BE2C (cell line): ENCODE measurements at regions not wholly inside any gene's neighbourhood (a gene's known extent, or its start where the extent isn't known, plus 50 kb on each side); places are given as distances from the start of the nearest gene placed in this dataset.
"Not testable (repeated sequence)": the region's sequence is repeated elsewhere in the genome, so short reads cannot be mapped to it uniquely, and the experiment has no call there.

Experiments used
- DNase-seq: peaks from one replicate; pipeline ENCODE4 v3.0.0-alpha.2; 2020
- H3K27me3 ChIP-seq: fragments of 250-450 bp; sonication (Bioruptor Pico); 2 replicates; pipeline ENCODE4 v1.5.1; 2020; ENCODE audit warnings: mild to moderate bottlenecking
- H3K36me3 ChIP-seq: fragments of 250-450 bp; sonication (Bioruptor Pico); 2 replicates; pipeline ENCODE4 v1.5.1; 2020; ENCODE audit warnings: mild to moderate bottlenecking
- H3K4me1 ChIP-seq: fragments of 250-450 bp; sonication (Bioruptor Pico); 2 replicates; pipeline ENCODE4 v1.5.1; 2020
- H3K4me3 ChIP-seq: 2 replicates; pipeline ENCODE4 v1.5.1; 2011; ENCODE audit warnings: low read depth, low read length
- H3K9me3 ChIP-seq: fragments of 250-450 bp; sonication (Bioruptor Pico); 2 replicates; pipeline ENCODE4 v1.5.1; 2020
- TF ChIP-seq, protein P1 (sequence below): IDR thresholded peaks from 2 replicates; pipeline ENCODE4 v1.5.1; 2012; ENCODE audit warnings: mild to moderate bottlenecking, low read depth, low read length

DNA sequence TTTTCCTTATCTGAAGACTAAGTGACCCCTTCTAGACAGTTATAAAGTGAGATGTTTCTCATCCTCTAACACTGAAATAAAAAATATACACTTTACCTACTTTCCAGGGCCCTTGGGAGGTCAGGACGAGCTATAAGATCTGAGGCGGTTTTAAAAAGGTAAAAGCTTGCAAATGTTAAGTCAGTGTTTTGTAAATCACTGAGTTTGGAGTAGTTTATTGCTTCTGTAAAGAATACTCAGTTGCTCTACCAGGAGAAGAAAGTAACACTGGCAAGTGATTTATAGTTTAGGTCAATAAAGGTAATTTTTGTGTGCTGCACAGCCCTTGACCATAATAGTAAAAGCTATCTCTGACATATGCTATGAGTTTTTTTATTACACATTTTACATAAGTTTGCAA, 584.5 kb downstream of the TMTC2 start:
- no peak overlapping the region for H3K4me3 ChIP-seq
- TF ChIP-seq, protein P1, sequence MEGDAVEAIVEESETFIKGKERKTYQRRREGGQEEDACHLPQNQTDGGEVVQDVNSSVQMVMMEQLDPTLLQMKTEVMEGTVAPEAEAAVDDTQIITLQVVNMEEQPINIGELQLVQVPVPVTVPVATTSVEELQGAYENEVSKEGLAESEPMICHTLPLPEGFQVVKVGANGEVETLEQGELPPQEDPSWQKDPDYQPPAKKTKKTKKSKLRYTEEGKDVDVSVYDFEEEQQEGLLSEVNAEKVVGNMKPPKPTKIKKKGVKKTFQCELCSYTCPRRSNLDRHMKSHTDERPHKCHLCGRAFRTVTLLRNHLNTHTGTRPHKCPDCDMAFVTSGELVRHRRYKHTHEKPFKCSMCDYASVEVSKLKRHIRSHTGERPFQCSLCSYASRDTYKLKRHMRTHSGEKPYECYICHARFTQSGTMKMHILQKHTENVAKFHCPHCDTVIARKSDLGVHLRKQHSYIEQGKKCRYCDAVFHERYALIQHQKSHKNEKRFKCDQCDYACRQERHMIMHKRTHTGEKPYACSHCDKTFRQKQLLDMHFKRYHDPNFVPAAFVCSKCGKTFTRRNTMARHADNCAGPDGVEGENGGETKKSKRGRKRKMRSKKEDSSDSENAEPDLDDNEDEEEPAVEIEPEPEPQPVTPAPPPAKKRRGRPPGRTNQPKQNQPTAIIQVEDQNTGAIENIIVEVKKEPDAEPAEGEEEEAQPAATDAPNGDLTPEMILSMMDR = no peak
- no peaks in the 10 kb centered on the region for H3K36me3 ChIP-seq
- DNase-seq = no peak
- H3K4me1 ChIP-seq = no peaks in the 10 kb centered on the region
- H3K27me3 ChIP-seq = no peaks in the 10 kb centered on the region
- H3K9me3 ChIP-seq = no peaks in the 10 kb centered on the region

- H3K27me3 ChIP-seq = no peaks in the 10 kb centered on the region
- TF ChIP-seq, protein P1 = no peak
- H3K9me3 ChIP-seq = no peaks in the 10 kb centered on the region
- DNase-seq = no peak
- no peak overlapping the region for H3K4me3 ChIP-seq
- no peaks in the 10 kb centered on the region for H3K36me3 ChIP-seq
- H3K4me1 ChIP-seq = no peaks in the 10 kb centered on the region
Measured at GRCh38 chr12:83265808-83266207, 579.1 kb downstream of the TMTC2 start.

DNA sequence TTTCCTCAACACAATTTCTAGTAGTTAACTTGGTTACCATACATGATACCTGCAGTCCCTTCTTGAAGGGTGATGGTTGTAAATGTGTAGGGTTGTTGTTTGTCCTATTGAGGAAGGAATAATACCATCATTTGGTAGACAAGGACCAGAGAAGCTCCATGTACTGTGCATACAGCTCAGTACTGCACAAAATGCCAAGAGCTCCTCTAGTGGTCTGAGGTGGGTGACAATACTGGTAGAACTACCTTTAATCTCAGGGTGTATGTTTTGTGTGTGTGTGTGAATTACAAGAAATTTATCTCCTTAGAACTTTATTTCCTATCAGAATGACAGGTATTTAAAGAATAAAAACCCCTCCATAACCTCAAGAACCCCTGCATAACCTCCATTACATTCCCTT, 575.3 kb downstream of the TMTC2 start:
- H3K36me3 ChIP-seq = no peaks in the 10 kb centered on the region
- no peaks in the 10 kb centered on the region for H3K9me3 ChIP-seq
- H3K4me1 ChIP-seq = no peaks in the 10 kb centered on the region
- no peak for DNase-seq
- TF ChIP-seq, protein P1 = peak; percentile 49
- H3K4me3 ChIP-seq = no peak overlapping the region
- no peaks in the 10 kb centered on the region for H3K27me3 ChIP-seq

DNA sequence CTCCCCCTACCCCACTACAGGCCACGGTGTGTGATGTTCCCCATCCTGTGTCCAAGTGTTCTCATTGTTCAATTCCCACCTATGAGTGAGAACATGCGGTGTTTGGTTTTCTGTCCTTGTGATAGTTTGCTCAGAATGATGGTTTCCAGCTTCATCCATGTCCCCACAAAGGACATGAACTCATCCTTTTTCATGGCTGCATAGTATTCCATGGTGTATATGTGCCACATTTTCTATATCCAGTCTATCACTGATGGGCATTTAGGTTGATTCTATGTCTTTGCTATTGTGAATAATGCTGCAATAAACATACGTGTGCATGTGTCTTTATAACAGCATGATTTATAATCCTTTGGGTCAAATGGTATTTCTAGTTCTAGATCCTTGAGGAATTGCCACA, 573.4 kb downstream of the TMTC2 start:
- H3K36me3 ChIP-seq, H3K27me3 ChIP-seq, H3K4me1 ChIP-seq, H3K4me3 ChIP-seq, DNase-seq, H3K9me3 ChIP-seq: not testable (repeated sequence)

- Histone ChIP-seq H3K36me3 (no peaks in the 10 kb centered on the region), H3K4me3 (no peak overlapping the region), H3K4me1 (peaks cover 6% of the 10 kb centered on the region; the same call in 1 of the 2 replicates), H3K27me3 (no peaks in the 10 kb centered on the region), H3K9me3 (no peaks in the 10 kb centered on the region)
- TF ChIP-seq, protein P1 = no peak
- no peak for DNase-seq
Measured at GRCh38 chr12:83257726-83258125, 571.0 kb downstream of the TMTC2 start.

- no peaks in the 10 kb centered on the region for H3K36me3 ChIP-seq
- no peaks in the 10 kb centered on the region for H3K27me3 ChIP-seq
- no peak overlapping the region for H3K4me3 ChIP-seq
- TF ChIP-seq, protein P1 = no peak
- peak; percentile 26 for DNase-seq
- peaks cover 6% of the 10 kb centered on the region; the same call in 1 of the 2 replicates for H3K4me1 ChIP-seq
- no peaks in the 10 kb centered on the region for H3K9me3 ChIP-seq
Measured at GRCh38 chr12:83256562-83256961, 569.9 kb downstream of the TMTC2 start.

DNA sequence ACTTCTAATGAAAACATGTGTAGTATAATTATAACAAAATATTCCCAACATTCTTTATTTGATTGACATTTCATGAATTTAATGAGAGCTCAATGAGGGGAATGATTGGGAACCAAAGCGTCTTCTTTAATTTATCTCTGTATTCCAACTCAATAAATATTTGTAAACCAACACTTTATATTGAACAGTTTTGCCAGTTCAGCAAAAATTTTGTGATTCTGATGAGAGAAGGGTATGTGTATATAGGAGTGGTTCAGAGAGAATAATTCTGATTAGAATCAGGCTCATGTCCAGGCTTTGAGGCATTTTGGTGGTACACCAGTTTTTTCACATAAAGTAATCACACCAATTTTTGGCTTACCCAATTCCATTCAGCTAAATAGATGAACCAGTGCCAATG, 564.2 kb downstream of the TMTC2 start:
- Histone ChIP-seq H3K4me1 (no peaks in the 10 kb centered on the region), H3K4me3 (no peak overlapping the region), H3K9me3 (no peaks in the 10 kb centered on the region), H3K27me3 (no peaks in the 10 kb centered on the region), H3K36me3 (no peaks in the 10 kb centered on the region)
- TF ChIP-seq, protein P1 = no peak
- no peak for DNase-seq
